Smooth muscle cell (in vitro differentiated cells): ENCODE measurements at regions not wholly inside any gene's neighbourhood (a gene's known extent, or its start where the extent isn't known, plus 50 kb on each side); places are given as distances from the start of the nearest gene placed in this dataset.

ENCODE experiments used
- DNase-seq: peaks from one replicate; lab custom pipeline; 2025; ENCODE audit not compliant: unreplicated experiment; lab: John Stamatoyannopoulos, UW
- H2AFZ ChIP-seq: fragments of 200-600 bp; sonication (generic); 2 replicates; pipeline ENCODE4 v1.6.0; 2016; ENCODE audit warnings: antibody characterized with exemption, low read depth, mild to moderate bottlenecking
- H3F3A ChIP-seq: fragments of 200-600 bp; sonication (generic); 2 replicates; pipeline ENCODE4 v1.6.0; 2017; ENCODE audit warnings: antibody characterized with exemption, low read depth
- H3K27ac ChIP-seq: fragments of 200-600 bp; sonication (generic); 2 replicates; pipeline ENCODE4 v1.5.1; 2016; ENCODE audit warnings: low read depth, mild to moderate bottlenecking
- H3K27me3 ChIP-seq: fragments of 200-600 bp; sonication (generic); 2 replicates; pipeline ENCODE4 v1.6.1; 2016; ENCODE audit warnings: low read depth, mild to moderate bottlenecking
- H3K36me3 ChIP-seq: fragments of 200-600 bp; sonication (generic); 2 replicates; pipeline ENCODE4 v1.5.1; 2016; ENCODE audit warnings: low read depth
- H3K4me1 ChIP-seq: fragments of 200-600 bp; sonication (generic); 2 replicates; pipeline ENCODE4 v1.5.1; 2016; ENCODE audit warnings: low read depth
- H3K4me2 ChIP-seq: fragments of 200-600 bp; sonication (generic); 2 replicates; pipeline ENCODE4 v1.6.0; 2016; ENCODE audit warnings: mild to moderate bottlenecking
- H3K4me3 ChIP-seq: fragments of 200-600 bp; sonication (generic); 2 replicates; pipeline ENCODE4 v1.5.1; 2016; ENCODE audit warnings: mild to moderate bottlenecking
- H3K79me2 ChIP-seq: fragments of 200-600 bp; sonication (generic); 2 replicates; pipeline ENCODE4 v1.6.0; 2016; ENCODE audit warnings: low read depth, mild to moderate bottlenecking
- H3K9ac ChIP-seq: fragments of 200-600 bp; sonication (generic); 2 replicates; pipeline ENCODE4 v1.6.0; 2016; ENCODE audit warnings: low read depth
- H3K9me3 ChIP-seq: fragments of 200-600 bp; sonication (generic); replicated peaks from 2 replicates; pipeline ENCODE4 v1.5.1; 2016; ENCODE audit warnings: low read depth
- H4K20me1 ChIP-seq: fragments of 200-600 bp; sonication (generic); 2 replicates; pipeline ENCODE4 v1.6.0; 2016; ENCODE audit warnings: low read depth
- CTCF ChIP-seq: fragments of 200-600 bp; sonication (generic); IDR thresholded peaks from 2 replicates; pipeline ENCODE4 v1.5.1; 2017; ENCODE audit warnings: borderline replicate concordance, mild to moderate bottlenecking, antibody characterized with exemption; ENCODE audit not compliant: insufficient read depth, poor library complexity, severe bottlenecking
- WGBS: methylation state at CpG from one replicate; pipeline ENCODE4 v1.1.7; 2016; ENCODE audit warnings: low lambda C conversion rate; 5-methylcytosine and 5-hydroxymethylcytosine counted together

GRCh38 chr4:71268166-71268565, 70.7 kb upstream of the SLC4A4 start:
- no peaks in the 10 kb centered on the region for H3K27me3 ChIP-seq
- no peak for DNase-seq
- no peaks in the 10 kb centered on the region for H4K20me1 ChIP-seq
- no peak for TF ChIP-seq CTCF
- 65% methylated on average over 4 of the region's 4 CpGs for WGBS
- H3K4me2 ChIP-seq = no peak overlapping the region
- H3K9ac ChIP-seq = no peak overlapping the region
- no peak overlapping the region for H2AFZ ChIP-seq
- H3K9me3 ChIP-seq = no peaks in the 10 kb centered on the region
- no peak overlapping the region for H3K4me3 ChIP-seq
- H3K36me3 ChIP-seq = no peaks in the 10 kb centered on the region
- no peaks in the 10 kb centered on the region for H3K79me2 ChIP-seq
- no peaks in the 10 kb centered on the region for H3K4me1 ChIP-seq
- H3F3A ChIP-seq = no peaks in the 10 kb centered on the region
- H3K27ac ChIP-seq = no peak overlapping the region

- Histone ChIP-seq H3K9me3 (no peaks in the 10 kb centered on the region), H3K9ac (no peak overlapping the region), H3K27me3 (no peaks in the 10 kb centered on the region), H2AFZ (no peak overlapping the region), H3K4me1 (no peaks in the 10 kb centered on the region), H3K79me2 (no peaks in the 10 kb centered on the region), H3K36me3 (no peaks in the 10 kb centered on the region), H3F3A (no peaks in the 10 kb centered on the region), H3K4me2 (no peak overlapping the region), H3K4me3 (no peak overlapping the region), H4K20me1 (no peaks in the 10 kb centered on the region), H3K27ac (no peak overlapping the region)
- TF ChIP-seq CTCF = no peak
- no peak for DNase-seq
- WGBS = 91% methylated on average over 5 of the region's 5 CpGs
These were observed 69.6 kb upstream of the SLC4A4 start for GRCh38 chr4:71269233-71269632.

GRCh38 chr4:71270901-71271300, 67.9 kb upstream of the SLC4A4 start:
- no peaks in the 10 kb centered on the region for H3K27me3 ChIP-seq
- H3K36me3 ChIP-seq = no peaks in the 10 kb centered on the region
- H3K27ac ChIP-seq = no peak overlapping the region
- H3K9ac ChIP-seq = no peak overlapping the region
- peak; percentile 39 for TF ChIP-seq CTCF
- no peaks in the 10 kb centered on the region for H4K20me1 ChIP-seq
- H3K9me3 ChIP-seq = no peaks in the 10 kb centered on the region
- no peak for DNase-seq
- H2AFZ ChIP-seq = no peak overlapping the region
- WGBS = 34% methylated on average over 1 of the region's 1 CpG
- no peaks in the 10 kb centered on the region for H3F3A ChIP-seq
- no peak overlapping the region for H3K4me3 ChIP-seq
- H3K4me1 ChIP-seq = no peaks in the 10 kb centered on the region
- no peaks in the 10 kb centered on the region for H3K79me2 ChIP-seq
- H3K4me2 ChIP-seq = no peak overlapping the region

- H3K79me2 ChIP-seq = no peaks in the 10 kb centered on the region
- H3K4me1 ChIP-seq = no peaks in the 10 kb centered on the region
- no peaks in the 10 kb centered on the region for H4K20me1 ChIP-seq
- no peaks in the 10 kb centered on the region for H3F3A ChIP-seq
- WGBS = 95% methylated on average over 1 of the region's 1 CpG
- DNase-seq = no peak
- H2AFZ ChIP-seq = no peak overlapping the region
- H3K9ac ChIP-seq = no peak overlapping the region
- no peaks in the 10 kb centered on the region for H3K9me3 ChIP-seq
- no peak overlapping the region for H3K27ac ChIP-seq
- H3K27me3 ChIP-seq = no peaks in the 10 kb centered on the region
- no peak overlapping the region for H3K4me2 ChIP-seq
- TF ChIP-seq CTCF = no peak
- no peaks in the 10 kb centered on the region for H3K36me3 ChIP-seq
- no peak overlapping the region for H3K4me3 ChIP-seq
These were observed 65.8 kb upstream of the SLC4A4 start for GRCh38 chr4:71272976-71273375.
